Activated naive CD4-positive, alpha-beta T cell treated with anti-CD3 and anti-CD28 coated beads for 36 hours (primary cell): ENCODE measurements at regions not wholly inside any gene's neighbourhood (a gene's known extent, or its start where the extent isn't known, plus 50 kb on each side); places are given as distances from the start of the nearest gene placed in this dataset.
A peak's percentile ranks its signal among the peaks of the same experiment; 100 is the strongest.

ENCODE experiments used
- CTCF ChIA-PET: fragments of 350-600 bp; sonication (Branson Sonifier 250); formaldehyde crosslinking; loops from one replicate; lab custom pipeline; 2021; ENCODE audit warnings: antibody characterized with exemption; lab: Charles Lee
- DNase-seq: peaks from one replicate; pipeline ENCODE4 v3.0.0-alpha.2; 2020
- H3K27ac Mint-ChIP-seq: one replicate; pipeline ENCODE4 v1.8.0; 2021; ENCODE audit warnings: mild to moderate bottlenecking, mixed read lengths
- H3K27me3 Mint-ChIP-seq: one replicate; pipeline ENCODE4 v1.8.0; 2021; ENCODE audit warnings: low read depth, mixed read lengths
- H3K36me3 Mint-ChIP-seq: one replicate; pipeline ENCODE4 v1.8.0; 2021; ENCODE audit warnings: low read depth, mixed read lengths
- H3K4me1 Mint-ChIP-seq: one replicate; pipeline ENCODE4 v1.8.0; 2021; ENCODE audit warnings: low read depth, mixed read lengths
- H3K4me3 Mint-ChIP-seq: one replicate; pipeline ENCODE4 v1.8.0; 2021; ENCODE audit warnings: mild to moderate bottlenecking, moderate library complexity, mixed read lengths
- H3K9me3 Mint-ChIP-seq: one replicate; pipeline ENCODE4 v1.8.0; 2021; ENCODE audit warnings: mixed read lengths
- intact Hi-C: fragments of 100-400 bp; cut with micrococcal nuclease; formaldehyde crosslinking; loops from one replicate; pipeline ENCODE4 v1.15.1; 2023

DNA sequence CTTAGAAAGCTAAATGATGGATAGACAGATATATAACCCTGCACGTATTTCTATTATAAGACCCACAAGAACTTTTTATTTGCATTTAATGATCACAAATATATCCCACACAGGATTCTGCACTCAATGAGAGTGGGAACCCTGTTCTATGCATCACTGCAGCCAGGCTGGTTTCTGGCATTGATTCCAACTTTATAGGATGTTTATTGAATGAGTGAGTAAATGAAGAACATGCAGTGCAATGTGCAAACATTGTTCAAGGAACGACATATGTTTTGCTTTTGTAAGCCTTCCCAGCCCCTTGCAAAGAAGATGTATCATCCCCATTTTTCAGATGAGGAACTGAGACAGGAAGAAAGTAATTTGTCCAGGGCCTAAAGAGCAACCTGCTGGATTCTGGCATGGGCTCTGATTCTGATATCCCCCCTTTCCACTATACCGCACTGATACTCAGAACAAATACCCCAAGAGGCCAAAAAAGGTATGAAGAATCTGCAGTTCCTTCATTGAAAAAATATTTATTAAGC, 246.3 kb downstream of the LACC1 start:
- CTCF ChIA-PET = no interaction called here
- no peaks in the 10 kb centered on the region for H3K36me3 Mint-ChIP-seq
- H3K9me3 Mint-ChIP-seq = peaks cover 8% of the 10 kb centered on the region
- no peak for DNase-seq
- intact Hi-C loops = no loop called here
- H3K27me3 Mint-ChIP-seq = no peaks in the 10 kb centered on the region
- H3K4me3 Mint-ChIP-seq = no peak overlapping the region
- H3K4me1 Mint-ChIP-seq = no peaks in the 10 kb centered on the region
- H3K27ac Mint-ChIP-seq = no peak overlapping the region

DNA sequence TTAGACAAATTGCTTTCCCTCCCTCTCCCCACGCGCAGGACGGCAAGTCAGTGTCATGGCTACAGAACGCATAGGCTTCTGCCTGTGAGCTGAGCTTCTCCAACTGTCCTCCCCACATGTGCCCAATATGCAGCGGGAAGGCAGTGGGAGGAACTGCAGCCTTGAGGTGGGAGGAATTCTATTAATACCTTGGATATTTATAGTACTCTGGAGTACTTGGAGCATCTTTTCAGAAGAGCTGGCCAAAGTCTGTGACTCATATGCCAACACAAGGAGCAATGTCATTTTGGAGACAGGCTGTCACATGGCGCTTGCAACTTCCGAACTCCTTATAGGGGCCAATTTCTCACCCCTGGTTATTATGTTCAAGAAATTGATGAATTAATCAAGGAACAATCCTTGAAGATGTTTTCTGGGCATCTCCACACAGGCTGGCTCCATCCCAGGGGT, 245.0 kb upstream of the SERP2 start:
- no peak overlapping the region for H3K4me3 Mint-ChIP-seq
- CTCF ChIA-PET = no interaction called here
- no peak overlapping the region for H3K27ac Mint-ChIP-seq
- no peaks in the 10 kb centered on the region for H3K27me3 Mint-ChIP-seq
- no peaks in the 10 kb centered on the region for H3K4me1 Mint-ChIP-seq
- no peak for DNase-seq
- H3K36me3 Mint-ChIP-seq = no peaks in the 10 kb centered on the region
- peaks cover 5% of the 10 kb centered on the region for H3K9me3 Mint-ChIP-seq
- intact Hi-C loops = no loop called here

GRCh38 chr13:44129418-44129817, 244.2 kb upstream of the SERP2 start:
- CTCF ChIA-PET = no interaction called here
- Mint-ChIP-seq H3K4me1 (no peaks in the 10 kb centered on the region), H3K36me3 (no peaks in the 10 kb centered on the region), H3K27ac (no peak overlapping the region), H3K27me3 (no peaks in the 10 kb centered on the region), H3K9me3 (no peaks in the 10 kb centered on the region), H3K4me3 (no peak overlapping the region)
- intact Hi-C loops = no loop called here
- DNase-seq = no peak

DNA sequence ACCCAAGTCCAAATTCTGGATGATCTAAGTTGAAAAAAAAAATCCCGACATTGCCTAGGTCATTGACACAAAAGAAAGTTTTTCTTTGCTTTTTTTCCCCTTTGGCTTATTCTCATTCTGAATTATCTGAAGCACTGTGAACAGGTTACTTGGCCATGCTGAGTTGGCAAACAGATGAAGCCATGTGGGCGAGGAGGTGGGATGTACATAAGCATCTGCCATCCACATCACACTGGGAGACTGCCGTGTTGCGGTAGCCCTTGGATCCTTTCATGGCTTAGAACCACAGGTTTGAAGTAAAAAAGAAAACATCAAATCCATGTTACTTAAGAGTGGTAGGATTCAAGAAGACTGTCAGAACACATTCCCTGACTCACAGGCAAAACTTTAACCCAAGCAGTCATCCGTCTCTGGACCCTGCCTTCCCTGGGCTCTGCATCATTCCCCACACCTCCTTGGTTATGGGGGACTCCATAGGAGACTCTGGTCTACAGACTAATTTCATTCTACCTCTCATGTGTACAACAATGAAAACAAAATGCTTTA, 242.5 kb upstream of the SERP2 start:
- H3K4me1 Mint-ChIP-seq = no peaks in the 10 kb centered on the region
- no peak overlapping the region for H3K27ac Mint-ChIP-seq
- CTCF ChIA-PET = no interaction called here
- DNase-seq = no peak
- no peaks in the 10 kb centered on the region for H3K27me3 Mint-ChIP-seq
- no peaks in the 10 kb centered on the region for H3K9me3 Mint-ChIP-seq
- H3K4me3 Mint-ChIP-seq = no peak overlapping the region
- intact Hi-C loops = no loop called here
- H3K36me3 Mint-ChIP-seq = no peaks in the 10 kb centered on the region

DNA sequence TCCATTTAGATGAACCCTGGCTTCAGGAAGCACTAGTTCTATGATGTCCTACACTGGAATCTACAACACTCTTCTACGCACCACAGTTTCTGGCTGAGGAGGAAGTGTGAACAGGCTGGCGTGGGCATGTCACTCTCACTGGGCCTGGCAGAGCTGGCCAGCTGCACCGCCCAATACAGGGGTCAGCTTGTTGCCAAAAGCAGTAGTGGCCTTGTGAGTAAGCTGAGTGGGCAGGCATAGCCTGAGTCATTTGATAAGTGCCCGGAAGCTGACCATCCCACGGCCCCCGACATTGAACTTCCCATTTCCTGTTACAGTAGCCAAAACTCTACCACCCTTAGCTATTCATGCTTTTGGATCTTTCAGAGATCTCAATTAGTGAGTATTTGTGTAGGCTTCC, 240.9 kb upstream of the SERP2 start:
- Mint-ChIP-seq H3K4me3 (no peak overlapping the region), H3K4me1 (peaks cover 7% of the 10 kb centered on the region), H3K36me3 (no peaks in the 10 kb centered on the region), H3K27ac (no peak overlapping the region), H3K9me3 (no peaks in the 10 kb centered on the region), H3K27me3 (no peaks in the 10 kb centered on the region)
- CTCF ChIA-PET = no interaction called here
- intact Hi-C loops = no loop called here
- no peak for DNase-seq

GRCh38 chr13:44133626-44134025, 240.0 kb upstream of the SERP2 start:
- CTCF ChIA-PET = no interaction called here
- no peaks in the 10 kb centered on the region for H3K9me3 Mint-ChIP-seq
- no peaks in the 10 kb centered on the region for H3K36me3 Mint-ChIP-seq
- H3K4me3 Mint-ChIP-seq = no peak overlapping the region
- H3K27me3 Mint-ChIP-seq = no peaks in the 10 kb centered on the region
- DNase-seq = no peak
- H3K4me1 Mint-ChIP-seq = peaks cover 7% of the 10 kb centered on the region
- H3K27ac Mint-ChIP-seq = no peak overlapping the region
- intact Hi-C loops = no loop called here

DNA sequence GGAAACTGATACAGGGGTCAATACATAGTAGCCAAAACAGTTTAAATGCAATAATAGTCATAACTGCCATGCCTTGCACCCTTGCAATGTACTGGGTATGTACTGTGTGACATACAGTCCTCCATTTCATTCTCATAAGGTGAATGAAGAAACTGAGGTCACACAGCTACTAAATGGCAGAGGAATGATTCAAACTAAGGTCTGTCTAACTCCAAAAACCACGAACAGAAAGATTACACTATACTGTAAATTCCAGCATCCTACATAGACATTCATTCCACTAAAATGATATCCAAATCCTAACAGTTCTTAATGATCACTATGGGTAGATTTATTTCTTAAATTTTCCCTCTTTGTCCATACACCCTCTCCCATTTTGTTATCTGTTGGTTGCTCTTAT, 238.1 kb upstream of the SERP2 start:
- CTCF ChIA-PET = no interaction called here
- intact Hi-C loops = no loop called here
- H3K27me3 Mint-ChIP-seq = no peaks in the 10 kb centered on the region
- H3K36me3 Mint-ChIP-seq = no peaks in the 10 kb centered on the region
- no peak overlapping the region for H3K27ac Mint-ChIP-seq
- H3K9me3 Mint-ChIP-seq = no peaks in the 10 kb centered on the region
- H3K4me3 Mint-ChIP-seq = no peak overlapping the region
- no peak for DNase-seq
- peaks cover 7% of the 10 kb centered on the region for H3K4me1 Mint-ChIP-seq

- Mint-ChIP-seq H3K4me1 (peaks cover 12% of the 10 kb centered on the region), H3K27me3 (no peaks in the 10 kb centered on the region), H3K4me3 (no peak overlapping the region), H3K9me3 (no peaks in the 10 kb centered on the region), H3K27ac (no peak overlapping the region), H3K36me3 (no peaks in the 10 kb centered on the region)
- DNase-seq = no peak
- intact Hi-C loops = no loop called here
- CTCF ChIA-PET = interaction anchor here (0.8 kb wide), 1 partner anchor 242 kb away, joined by 3 read pairs; no protein-coding TSS in a partner anchor
These were observed 236.8 kb upstream of the SERP2 start for GRCh38 chr13:44136696-44137268.

DNA sequence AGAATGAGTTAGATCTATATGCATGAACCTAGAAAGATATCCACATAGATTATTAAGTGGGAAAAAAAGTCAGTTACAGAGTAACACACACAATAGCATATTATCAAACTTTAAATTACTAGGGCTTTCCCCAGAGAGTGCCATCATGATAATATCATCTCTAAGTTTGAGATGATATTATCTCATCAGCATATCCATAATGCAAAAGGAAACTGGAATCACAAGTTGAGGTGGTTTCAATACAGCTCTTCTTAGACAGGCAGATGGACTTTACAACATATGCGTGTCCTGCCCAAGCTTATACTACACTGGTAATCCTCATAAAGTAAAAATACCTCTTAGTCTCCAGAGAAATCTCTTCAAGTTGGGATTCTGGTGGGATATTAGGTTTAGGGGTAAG, 236.2 kb upstream of the SERP2 start:
- intact Hi-C loops = no loop called here
- no peak for DNase-seq
- Mint-ChIP-seq H3K27ac (no peak overlapping the region), H3K36me3 (no peaks in the 10 kb centered on the region), H3K4me3 (no peak overlapping the region), H3K27me3 (no peaks in the 10 kb centered on the region), H3K9me3 (no peaks in the 10 kb centered on the region), H3K4me1 (peaks cover 16% of the 10 kb centered on the region)
- CTCF ChIA-PET = interaction anchor here (0.8 kb wide), 1 partner anchor 243 kb away, joined by 3 read pairs; no protein-coding TSS in a partner anchor

GRCh38 chr13:44140146-44140545, 233.5 kb upstream of the SERP2 start:
- Mint-ChIP-seq H3K27me3 (no peaks in the 10 kb centered on the region), H3K27ac (no peak overlapping the region), H3K36me3 (no peaks in the 10 kb centered on the region), H3K4me1 (peaks cover 18% of the 10 kb centered on the region), H3K4me3 (no peak overlapping the region), H3K9me3 (no peaks in the 10 kb centered on the region)
- intact Hi-C loops = loop anchor here (5.0 kb wide), 4 partner anchors 88 to 1322 kb away; partner anchors contain the start of genes COG3 and TSC22D1
- no peak for DNase-seq
- CTCF ChIA-PET = interaction anchor here (0.6 to 1.2 kb wide), 3 partner anchors 143 to 449 kb away, joined by 3 to 4 read pairs (median 3); no protein-coding TSS in a partner anchor

DNA sequence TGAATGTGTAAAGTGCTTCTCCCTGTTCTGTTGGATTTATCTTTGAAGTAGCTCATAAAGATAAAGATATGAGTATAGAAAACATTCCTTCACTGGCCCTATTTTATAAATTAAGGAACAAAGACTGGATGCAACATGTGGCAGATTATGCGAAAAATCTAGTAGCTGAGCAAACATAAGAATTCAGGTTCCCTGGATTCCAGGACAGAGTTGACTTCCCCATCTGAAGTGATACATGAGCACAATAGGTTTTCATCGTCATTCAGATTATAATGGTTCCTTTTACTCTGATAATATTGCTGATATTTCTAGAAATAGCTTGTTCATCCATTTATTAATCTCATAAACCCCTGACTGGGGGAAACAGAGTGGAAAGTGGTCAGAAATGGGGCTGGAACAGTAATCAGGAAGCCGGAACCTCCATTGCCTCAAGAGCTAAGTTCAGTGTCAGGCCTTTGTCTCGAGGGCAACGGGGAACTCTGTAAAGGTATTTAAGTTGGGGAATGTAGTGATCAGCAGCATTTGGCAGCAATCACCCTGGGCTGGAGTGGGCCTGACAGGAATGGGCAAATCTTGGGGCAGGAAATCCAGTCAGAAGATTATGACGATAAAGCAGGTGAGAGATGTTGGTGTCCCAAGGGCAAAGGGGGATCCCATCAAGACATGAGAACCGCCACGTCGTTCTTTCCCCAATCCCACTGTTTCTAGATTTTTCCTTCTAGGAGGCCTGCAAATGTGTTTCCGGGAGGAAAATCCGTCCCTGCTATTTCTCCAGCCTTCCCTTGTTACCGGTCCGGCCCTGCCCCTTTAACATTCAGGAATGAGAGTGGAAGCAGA, 232.5 kb upstream of the SERP2 start:
- H3K4me1 Mint-ChIP-seq = peaks cover 18% of the 10 kb centered on the region
- H3K27ac Mint-ChIP-seq = peak overlapping the region; percentile 86
- CTCF ChIA-PET = interaction anchor here (0.6 to 1.2 kb wide), 5 partner anchors 97 to 448 kb away, joined by 3 to 4 read pairs (median 3); no protein-coding TSS in a partner anchor
- DNase-seq = peak; percentile 29
- no peaks in the 10 kb centered on the region for H3K36me3 Mint-ChIP-seq
- intact Hi-C loops = loop anchor here (5.0 kb wide), 4 partner anchors 89 to 1321 kb away; partner anchors contain the start of genes COG3 and TSC22D1
- H3K9me3 Mint-ChIP-seq = no peaks in the 10 kb centered on the region
- no peaks in the 10 kb centered on the region for H3K27me3 Mint-ChIP-seq
- peak overlapping the region; percentile 89 for H3K4me3 Mint-ChIP-seq
